Progenitor cell of endocrine pancreas (in vitro differentiated cells): ENCODE measurements at regions not wholly inside any gene's neighbourhood (a gene's known extent, or its start where the extent isn't known, plus 50 kb on each side); places are given as distances from the start of the nearest gene placed in this dataset.
A peak's percentile ranks its signal among the peaks of the same experiment; 100 is the strongest.
"Not testable (repeated sequence)": the region's sequence is repeated elsewhere in the genome, so short reads cannot be mapped to it uniquely, and the experiment has no call there.

Source experiments
- DNase-seq: peaks from one replicate; pipeline ENCODE4 v3.0.0; 2021; ENCODE audit warnings: low spot score; ENCODE audit not compliant: unreplicated experiment
- H3K27ac Mint-ChIP-seq: 2 replicates; pipeline ENCODE4 v1.8.0; 2021; ENCODE audit warnings: mild to moderate bottlenecking, moderate library complexity, mixed read lengths
- H3K27me3 Mint-ChIP-seq: 2 replicates; pipeline ENCODE4 v1.8.0; 2021; ENCODE audit warnings: mixed read lengths
- H3K36me3 Mint-ChIP-seq: 2 replicates; pipeline ENCODE4 v1.8.0; 2022; ENCODE audit warnings: mixed read lengths; ENCODE audit not compliant: insufficient read depth
- H3K4me1 Mint-ChIP-seq: 2 replicates; pipeline ENCODE4 v1.8.0; 2021; ENCODE audit warnings: low read depth, mixed read lengths
- H3K4me3 Mint-ChIP-seq: 2 replicates; pipeline ENCODE4 v1.8.0; 2021; ENCODE audit warnings: low read depth, mild to moderate bottlenecking, moderate library complexity, mixed read lengths
- H3K9me3 Mint-ChIP-seq: 2 replicates; pipeline ENCODE4 v1.8.0; 2021; ENCODE audit warnings: low read depth, mixed read lengths
- TF ChIP-seq, protein P1 (sequence below): fragments of 200-600 bp; sonication (generic); IDR thresholded peaks from one replicate; pipeline ENCODE4 v1.5.0; 2021; ENCODE audit warnings: antibody characterized with exemption, mild to moderate bottlenecking; ENCODE audit not compliant: unreplicated experiment

DNA sequence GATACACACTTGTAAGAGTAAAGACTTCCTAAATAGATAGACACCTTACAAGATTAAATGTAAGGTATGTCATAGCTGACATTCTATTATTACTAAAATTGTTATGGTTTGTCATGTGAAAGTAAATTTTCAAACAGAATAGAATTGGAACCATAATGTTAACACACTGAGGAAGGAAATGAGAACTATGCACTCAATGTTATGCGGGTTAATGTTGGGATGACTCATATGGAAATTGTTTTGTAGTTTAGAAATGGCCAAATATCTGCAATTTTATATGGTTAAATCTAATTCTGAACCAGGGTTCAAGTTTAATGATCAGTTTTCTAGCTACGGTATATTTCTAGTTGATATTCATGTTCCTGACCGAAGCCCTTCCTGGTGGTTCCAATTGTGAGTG is 214.2 kb upstream of the ADO start:
- no peaks in the 10 kb centered on the region for H3K27me3 Mint-ChIP-seq
- H3K27ac Mint-ChIP-seq: no peak overlapping the region
- TF ChIP-seq, protein P1, sequence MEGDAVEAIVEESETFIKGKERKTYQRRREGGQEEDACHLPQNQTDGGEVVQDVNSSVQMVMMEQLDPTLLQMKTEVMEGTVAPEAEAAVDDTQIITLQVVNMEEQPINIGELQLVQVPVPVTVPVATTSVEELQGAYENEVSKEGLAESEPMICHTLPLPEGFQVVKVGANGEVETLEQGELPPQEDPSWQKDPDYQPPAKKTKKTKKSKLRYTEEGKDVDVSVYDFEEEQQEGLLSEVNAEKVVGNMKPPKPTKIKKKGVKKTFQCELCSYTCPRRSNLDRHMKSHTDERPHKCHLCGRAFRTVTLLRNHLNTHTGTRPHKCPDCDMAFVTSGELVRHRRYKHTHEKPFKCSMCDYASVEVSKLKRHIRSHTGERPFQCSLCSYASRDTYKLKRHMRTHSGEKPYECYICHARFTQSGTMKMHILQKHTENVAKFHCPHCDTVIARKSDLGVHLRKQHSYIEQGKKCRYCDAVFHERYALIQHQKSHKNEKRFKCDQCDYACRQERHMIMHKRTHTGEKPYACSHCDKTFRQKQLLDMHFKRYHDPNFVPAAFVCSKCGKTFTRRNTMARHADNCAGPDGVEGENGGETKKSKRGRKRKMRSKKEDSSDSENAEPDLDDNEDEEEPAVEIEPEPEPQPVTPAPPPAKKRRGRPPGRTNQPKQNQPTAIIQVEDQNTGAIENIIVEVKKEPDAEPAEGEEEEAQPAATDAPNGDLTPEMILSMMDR: no peak
- DNase-seq: no peak
- H3K36me3 Mint-ChIP-seq: no peaks in the 10 kb centered on the region
- no peak overlapping the region for H3K4me3 Mint-ChIP-seq
- H3K4me1 Mint-ChIP-seq: peaks cover 1% of the 10 kb centered on the region
- peaks cover 5% of the 10 kb centered on the region for H3K9me3 Mint-ChIP-seq

DNA sequence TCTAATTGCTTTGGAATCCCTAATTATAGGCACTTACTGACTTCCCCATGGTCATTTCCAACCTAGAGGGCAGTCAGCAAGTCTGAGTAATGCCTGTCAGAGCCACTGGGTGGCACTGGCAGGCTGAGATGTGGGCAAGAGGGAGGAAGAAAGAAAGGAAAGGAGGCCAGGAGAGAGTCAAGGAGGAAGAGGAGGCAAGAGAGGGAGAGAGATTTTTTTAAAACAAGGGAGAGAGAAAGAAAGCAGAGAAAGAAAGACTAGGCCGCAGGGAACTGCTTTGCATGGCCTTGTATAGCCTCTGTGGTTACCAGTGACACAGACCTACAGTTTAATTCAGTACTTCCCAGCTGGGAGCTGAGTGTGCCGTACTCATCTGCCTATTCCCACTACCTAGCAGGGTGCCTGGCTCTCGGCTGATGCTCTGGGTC is 210.4 kb upstream of the ADO start:
- no peak overlapping the region for H3K4me3 Mint-ChIP-seq
- no peaks in the 10 kb centered on the region for H3K9me3 Mint-ChIP-seq
- peaks cover 1% of the 10 kb centered on the region for H3K4me1 Mint-ChIP-seq
- no peaks in the 10 kb centered on the region for H3K36me3 Mint-ChIP-seq
- H3K27me3 Mint-ChIP-seq: no peaks in the 10 kb centered on the region
- TF ChIP-seq, protein P1: peak; percentile 90
- peak; percentile 39 for DNase-seq
- peak overlapping the region; percentile 11 for H3K27ac Mint-ChIP-seq

- Mint-ChIP-seq H3K4me3 (no peak overlapping the region), H3K27me3 (no peaks in the 10 kb centered on the region), H3K9me3 (peaks cover 2% of the 10 kb centered on the region), H3K27ac (no peak overlapping the region), H3K4me1 (no peaks in the 10 kb centered on the region), H3K36me3 (no peaks in the 10 kb centered on the region)
- no peak for DNase-seq
- TF ChIP-seq, protein P1: no peak
These were observed 207.3 kb upstream of the ADO start for GRCh38 chr10:62597226-62597625.

DNA sequence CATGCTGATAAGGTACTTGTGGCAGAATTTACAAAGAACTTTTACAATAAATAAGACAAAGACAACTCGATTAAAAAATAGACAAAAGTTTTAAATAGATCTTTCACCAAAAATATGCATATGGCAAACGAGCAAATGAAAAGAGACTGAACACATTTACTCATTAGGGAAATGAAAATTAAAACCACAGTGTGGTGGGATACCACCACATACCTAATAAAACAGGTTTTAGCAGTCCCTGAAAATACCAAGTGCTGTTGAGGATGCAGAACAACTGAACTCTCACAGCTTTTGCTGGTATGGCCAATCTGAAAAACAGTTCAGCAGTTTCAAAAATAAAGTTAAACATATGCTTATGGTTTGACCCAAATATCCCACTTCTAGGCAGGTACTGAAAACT is 205.4 kb upstream of the ADO start:
- Mint-ChIP-seq H3K27ac (no peak overlapping the region), H3K9me3 (peaks cover 2% of the 10 kb centered on the region), H3K4me3 (no peak overlapping the region), H3K27me3 (no peaks in the 10 kb centered on the region), H3K36me3 (no peaks in the 10 kb centered on the region), H3K4me1 (no peaks in the 10 kb centered on the region)
- TF ChIP-seq, protein P1: no peak
- DNase-seq: no peak

- H3K36me3 Mint-ChIP-seq, H3K9me3 Mint-ChIP-seq, H3K4me1 Mint-ChIP-seq: not testable (repeated sequence)
These were observed 198.0 kb upstream of the ADO start for GRCh38 chr10:62606551-62606950.

GRCh38 chr10:62608189-62608875 is 196.2 kb upstream of the ADO start:
- H3K9me3 Mint-ChIP-seq, H3K36me3 Mint-ChIP-seq, H3K4me1 Mint-ChIP-seq: not testable (repeated sequence)
- Mint-ChIP-seq H3K27ac (peak overlapping the region; percentile 90), H3K4me3 (peak overlapping the region; percentile 73), H3K27me3 (peaks cover 15% of the 10 kb centered on the region)
- peak; percentile 24 for DNase-seq

More at GRCh38 chr10:62606551-62606950, 198.0 kb upstream of the ADO start:
- not testable (repeated sequence) for H3K27ac Mint-ChIP-seq, H3K4me3 Mint-ChIP-seq, DNase-seq, H3K27me3 Mint-ChIP-seq
